Endodermal cell (in vitro differentiated cells): ENCODE measurements at regions not wholly inside any gene's neighbourhood (a gene's known extent, or its start where the extent isn't known, plus 50 kb on each side); places are given as distances from the start of the nearest gene placed in this dataset.

Experiments used
- DNase-seq: peaks from one replicate; pipeline ENCODE4 v3.0.0-alpha.2; 2017
- H3K27ac ChIP-seq: 2 replicates; pipeline ENCODE4 v1.5.1; 2013; ENCODE audit warnings: mild to moderate bottlenecking, low read depth, low read length, moderate library complexity
- H3K27me3 ChIP-seq: 2 replicates; pipeline ENCODE4 v1.6.1; 2013; ENCODE audit warnings: mild to moderate bottlenecking, low read length, moderate library complexity; ENCODE audit not compliant: insufficient read depth, control insufficient read depth, poor library complexity, severe bottlenecking
- H3K36me3 ChIP-seq: 2 replicates; pipeline ENCODE4 v1.7.0; 2013; ENCODE audit warnings: mild to moderate bottlenecking, low read length, moderate library complexity; ENCODE audit not compliant: control insufficient read depth, insufficient read depth
- H3K4me1 ChIP-seq: one replicate; pipeline ENCODE4 v1.7.0; 2013; ENCODE audit warnings: low read length; ENCODE audit not compliant: control insufficient read depth, insufficient read depth
- H3K4me3 ChIP-seq: 2 replicates; pipeline ENCODE4 v1.5.1; 2013; ENCODE audit warnings: mild to moderate bottlenecking, low read length, moderate library complexity
- H3K9ac ChIP-seq: 2 replicates; pipeline ENCODE4 v1.6.1; 2013; ENCODE audit warnings: mild to moderate bottlenecking, low read length, moderate library complexity; ENCODE audit not compliant: poor library complexity, severe bottlenecking; ENCODE audit errors: extremely low read depth
- H3K9me3 ChIP-seq: 2 replicates; pipeline ENCODE4 v1.6.1; 2013; ENCODE audit warnings: mild to moderate bottlenecking, low read length, moderate library complexity; ENCODE audit not compliant: control insufficient read depth
- H3K27ac Mint-ChIP-seq: 2 replicates; pipeline ENCODE4 v1.8.0; 2020; ENCODE audit warnings: mixed read lengths
- H3K27me3 Mint-ChIP-seq: 2 replicates; pipeline ENCODE4 v1.8.0; 2021; ENCODE audit warnings: mild to moderate bottlenecking, mixed read lengths; ENCODE audit not compliant: insufficient read depth
- H3K36me3 Mint-ChIP-seq: 2 replicates; pipeline ENCODE4 v1.8.0; 2020; ENCODE audit warnings: low read depth, mixed read lengths
- H3K4me1 Mint-ChIP-seq: 2 replicates; pipeline ENCODE4 v1.8.0; 2020; ENCODE audit warnings: mixed read lengths
- H3K4me3 Mint-ChIP-seq: 2 replicates; pipeline ENCODE4 v1.8.0; 2020; ENCODE audit warnings: mild to moderate bottlenecking, moderate library complexity, mixed read lengths
- H3K9me3 Mint-ChIP-seq: 2 replicates; pipeline ENCODE4 v1.8.0; 2020; ENCODE audit warnings: mild to moderate bottlenecking, mixed read lengths
- CTCF ChIP-seq: fragments of 200-600 bp; sonication (generic); conservative IDR thresholded peaks from 2 replicates; pipeline ENCODE4 v1.5.0; 2021; ENCODE audit warnings: antibody characterized with exemption, mild to moderate bottlenecking
- WGBS, 2 experiments: methylation state at CpG; one replicate each; pipeline versions ENCODE4 v1.1.5 to v1.1.7; 2013; ENCODE audit warnings: missing lambda C conversion rate in 2 of 2, mixed read lengths in 1 of 2; ENCODE audit not compliant: insufficient coverage in 1 of 2, insufficient read length in 1 of 2; 5-methylcytosine and 5-hydroxymethylcytosine counted together

GRCh38 chr10:43891241-43891640 lies 242.6 kb upstream of the ZNF32 start:
- no peak overlapping the region for H3K27ac ChIP-seq
- no peaks in the 10 kb centered on the region for H3K4me1 Mint-ChIP-seq

GRCh38 chr10:43890124-43890523 lies 241.4 kb upstream of the ZNF32 start:
- Histone ChIP-seq H3K27ac (no peak overlapping the region), H3K27me3 (no peaks in the 10 kb centered on the region), H3K4me1 (no peaks in the 10 kb centered on the region), H3K9ac (no peak overlapping the region), H3K4me3 (no peak overlapping the region), H3K36me3 (no peaks in the 10 kb centered on the region), H3K9me3 (no peaks in the 10 kb centered on the region)
- Mint-ChIP-seq H3K27ac (no peak overlapping the region), H3K27me3 (peaks cover 2% of the 10 kb centered on the region), H3K36me3 (no peaks in the 10 kb centered on the region), H3K4me3 (no peak overlapping the region), H3K4me1 (no peaks in the 10 kb centered on the region), H3K9me3 (no peaks in the 10 kb centered on the region)
- TF ChIP-seq CTCF = no peak
- DNase-seq = no peak
- 40 to 92% methylated on average over 1 to 2 of the region's 2 CpGs for WGBS, 2 experiments

More at GRCh38 chr10:43891241-43891640, 242.6 kb upstream of the ZNF32 start:
- H3K36me3 Mint-ChIP-seq = no peaks in the 10 kb centered on the region
- Histone ChIP-seq H3K36me3 (no peaks in the 10 kb centered on the region), H3K4me3 (no peak overlapping the region), H3K9ac (no peak overlapping the region), H3K9me3 (no peaks in the 10 kb centered on the region), H3K4me1 (no peaks in the 10 kb centered on the region), H3K27me3 (no peaks in the 10 kb centered on the region)
- no peak for DNase-seq
- H3K27me3 Mint-ChIP-seq = peaks cover 4% of the 10 kb centered on the region
- no peak overlapping the region for H3K4me3 Mint-ChIP-seq
- no peaks in the 10 kb centered on the region for H3K9me3 Mint-ChIP-seq
- no peak for TF ChIP-seq CTCF
- no peak overlapping the region for H3K27ac Mint-ChIP-seq

GRCh38 chr10:43888586-43888985 lies 239.9 kb upstream of the ZNF32 start:
- WGBS, 2 experiments = 91 to 100% methylated on average over 2 to 3 of the region's 3 CpGs
- peaks cover 2% of the 10 kb centered on the region for H3K27me3 Mint-ChIP-seq
- no peak overlapping the region for H3K4me3 ChIP-seq
- no peaks in the 10 kb centered on the region for H3K36me3 ChIP-seq
- no peak for TF ChIP-seq CTCF
- no peak overlapping the region for H3K27ac Mint-ChIP-seq
- no peaks in the 10 kb centered on the region for H3K9me3 ChIP-seq
- no peak overlapping the region for H3K27ac ChIP-seq
- H3K4me1 ChIP-seq = no peaks in the 10 kb centered on the region
- H3K4me1 Mint-ChIP-seq = no peaks in the 10 kb centered on the region
- DNase-seq = no peak
- no peaks in the 10 kb centered on the region for H3K27me3 ChIP-seq
- no peaks in the 10 kb centered on the region for H3K9me3 Mint-ChIP-seq
- no peak overlapping the region for H3K4me3 Mint-ChIP-seq
- H3K9ac ChIP-seq = no peak overlapping the region
- no peaks in the 10 kb centered on the region for H3K36me3 Mint-ChIP-seq
